H9 (cell line): ENCODE measurements at regions not wholly inside any gene's neighbourhood (a gene's known extent, or its start where the extent isn't known, plus 50 kb on each side); places are given as distances from the start of the nearest gene placed in this dataset.

ENCODE experiments used
- DNase-seq: peaks from one replicate; pipeline ENCODE4 v3.0.0-alpha.2; 2017
- H2AFZ ChIP-seq: one replicate; pipeline ENCODE4 v1.6.1; 2013; ENCODE audit warnings: mild to moderate bottlenecking, low read length, control low read depth, moderate library complexity
- H2AK5ac ChIP-seq: 2 replicates; pipeline ENCODE4 v1.6.1; 2013; ENCODE audit warnings: low read length, control low read depth, mixed read lengths; ENCODE audit not compliant: insufficient read length
- H2BK120ac ChIP-seq: one replicate; pipeline ENCODE4 v1.6.1; 2013; ENCODE audit warnings: low read depth, mild to moderate bottlenecking, low read length, control low read depth, inconsistent platforms; ENCODE audit not compliant: poor library complexity, severe bottlenecking
- H2BK12ac ChIP-seq: 2 replicates; pipeline ENCODE4 v1.6.1; 2013; ENCODE audit warnings: low read length, control low read depth, mixed read lengths, low read depth; ENCODE audit not compliant: insufficient read length
- H2BK15ac ChIP-seq: 2 replicates; pipeline ENCODE4 v1.6.1; 2013; ENCODE audit warnings: low read depth, low read length, control low read depth
- H2BK20ac ChIP-seq: one replicate; pipeline ENCODE4 v1.6.1; 2013; ENCODE audit warnings: low read depth, mild to moderate bottlenecking, low read length, control low read depth, inconsistent platforms; ENCODE audit not compliant: poor library complexity, severe bottlenecking
- H2BK5ac ChIP-seq: 2 replicates; pipeline ENCODE4 v1.6.1; 2013; ENCODE audit warnings: low read length, control low read depth, mixed read lengths; ENCODE audit not compliant: insufficient read length
- H3K14ac ChIP-seq: 2 replicates; pipeline ENCODE4 v1.6.1; 2013; ENCODE audit warnings: low read length, control low read depth; ENCODE audit not compliant: insufficient read depth
- H3K18ac ChIP-seq: 2 replicates; pipeline ENCODE4 v1.6.1; 2013; ENCODE audit warnings: low read depth, mild to moderate bottlenecking, mixed read lengths, low read length, control low read depth; ENCODE audit not compliant: insufficient read length
- H3K23ac ChIP-seq: 2 replicates; pipeline ENCODE4 v1.6.1; 2013; ENCODE audit warnings: low read length, control low read depth, mixed read lengths, low read depth; ENCODE audit not compliant: insufficient read length
- H3K23me2 ChIP-seq: 2 replicates; pipeline ENCODE4 v1.6.1; 2013; ENCODE audit warnings: low read depth, mild to moderate bottlenecking, mixed read lengths, low read length, control low read depth; ENCODE audit not compliant: insufficient read length, poor library complexity, severe bottlenecking
- H3K27ac ChIP-seq: 2 replicates; pipeline ENCODE4 v1.5.1; 2013; ENCODE audit warnings: low read length, control low read depth, mixed read lengths, low read depth; ENCODE audit not compliant: insufficient read length
- H3K27me3 ChIP-seq: 2 replicates; pipeline ENCODE4 v1.6.1; 2013; ENCODE audit warnings: low read length, control low read depth, inconsistent platforms; ENCODE audit not compliant: insufficient read depth
- H3K4ac ChIP-seq: 2 replicates; pipeline ENCODE4 v1.6.1; 2013; ENCODE audit warnings: low read depth, mild to moderate bottlenecking, control low read depth, inconsistent platforms, low read length, moderate library complexity
- H3K4me1 ChIP-seq: 2 replicates; pipeline ENCODE4 v1.6.1; 2013; ENCODE audit warnings: low read length, control low read depth, inconsistent platforms; ENCODE audit not compliant: insufficient read depth
- H3K4me2 ChIP-seq: 2 replicates; pipeline ENCODE4 v1.6.1; 2013; ENCODE audit warnings: low read length, control low read depth, mixed read lengths; ENCODE audit not compliant: insufficient read length, insufficient read depth
- H3K56ac ChIP-seq: 2 replicates; pipeline ENCODE4 v1.6.1; 2013; ENCODE audit warnings: low read depth, mild to moderate bottlenecking, mixed read lengths, low read length, control low read depth; ENCODE audit not compliant: insufficient read length
- H3K79me1 ChIP-seq: 2 replicates; pipeline ENCODE4 v1.6.1; 2013; ENCODE audit warnings: low read depth, mild to moderate bottlenecking, moderate library complexity, low read length, control low read depth, inconsistent platforms; ENCODE audit not compliant: insufficient read depth, poor library complexity, severe bottlenecking
- H3K79me2 ChIP-seq: 2 replicates; pipeline ENCODE4 v1.6.1; 2013; ENCODE audit warnings: low read length, control low read depth, inconsistent platforms; ENCODE audit not compliant: insufficient read depth
- H3K9ac ChIP-seq: 2 replicates; pipeline ENCODE4 v1.6.1; 2013; ENCODE audit warnings: low read length, control low read depth, mixed read lengths; ENCODE audit not compliant: insufficient read length; ENCODE audit errors: extremely low read depth
- H3K9me3 ChIP-seq: one replicate; pipeline ENCODE4 v1.6.1; 2013; ENCODE audit warnings: low read depth, low read length, inconsistent platforms; ENCODE audit not compliant: control insufficient read depth
- H3T11ph ChIP-seq: one replicate; pipeline ENCODE4 v1.6.1; 2013; ENCODE audit warnings: mild to moderate bottlenecking, low read length, control low read depth, inconsistent platforms
- H4K20me1 ChIP-seq: one replicate; pipeline ENCODE4 v1.6.1; 2013; ENCODE audit not compliant: control insufficient read depth, insufficient read length, insufficient read depth
- H4K5ac ChIP-seq: 2 replicates; pipeline ENCODE4 v1.6.1; 2013; ENCODE audit warnings: low read depth, mild to moderate bottlenecking, mixed read lengths, low read length, control low read depth; ENCODE audit not compliant: insufficient read length
- H4K8ac ChIP-seq: replicated peaks from 2 replicates; pipeline ENCODE4 v1.6.1; 2013; ENCODE audit warnings: low read length, control low read depth, mixed read lengths, low read depth; ENCODE audit not compliant: insufficient read length
- H4K91ac ChIP-seq: 2 replicates; pipeline ENCODE4 v1.6.1; 2013; ENCODE audit warnings: low read depth, mild to moderate bottlenecking, moderate library complexity, mixed read lengths, low read length, control low read depth; ENCODE audit not compliant: insufficient read length
- H3K27ac Mint-ChIP-seq, 3 experiments: 2 replicates in 2 of 3; 3 replicates in 1 of 3; pipeline ENCODE4 v1.8.0; 2020 to 2021; ENCODE audit warnings: mixed read lengths in 3 of 3, mild to moderate bottlenecking in 1 of 3, moderate library complexity in 1 of 3
- H3K27me3 Mint-ChIP-seq: 2 replicates; pipeline ENCODE4 v1.8.0; 2021; ENCODE audit warnings: low read depth, mild to moderate bottlenecking, moderate library complexity, mixed read lengths
- H3K36me3 Mint-ChIP-seq, 3 experiments: 2 replicates in 2 of 3; 3 replicates in 1 of 3; pipeline ENCODE4 v1.8.0; 2020 to 2021; ENCODE audit warnings: low read depth in 3 of 3, mixed read lengths in 3 of 3; ENCODE audit not compliant: insufficient read depth in 1 of 3
- H3K4me1 Mint-ChIP-seq, 2 experiments: 2 replicates each; pipeline ENCODE4 v1.8.0; 2020; ENCODE audit warnings: mixed read lengths in 2 of 2
- H3K4me3 Mint-ChIP-seq, 2 experiments: 2 replicates in 1 of 2; 3 replicates in 1 of 2; pipeline ENCODE4 v1.8.0; 2020 to 2021; ENCODE audit warnings: mild to moderate bottlenecking in 2 of 2, mixed read lengths in 2 of 2, moderate library complexity in 1 of 2
- H3K9me3 Mint-ChIP-seq, 2 experiments: 2 replicates in 1 of 2; 3 replicates in 1 of 2; pipeline ENCODE4 v1.8.0; 2020; ENCODE audit warnings: mild to moderate bottlenecking in 2 of 2, mixed read lengths in 2 of 2, moderate library complexity in 1 of 2
- CTCF ChIP-seq: fragments of 200-600 bp; sonication (generic); conservative IDR thresholded peaks from 3 replicates; pipeline ENCODE4 v1.8.0; 2021; ENCODE audit warnings: antibody characterized with exemption, mild to moderate bottlenecking
- WGBS: extraction: QIAGEN DNeasy Blood & Tissue Kit; methylation state at CpG from one replicate; pipeline ENCODE4 v1.1.7; 2013; ENCODE audit warnings: missing lambda C conversion rate, low lambda C conversion rate, mixed read lengths; ENCODE audit not compliant: insufficient read length; ENCODE audit errors: extremely low coverage; 5-methylcytosine and 5-hydroxymethylcytosine counted together

GRCh38 chr1:69511426-69512192, 56.1 kb upstream of the LRRC7 start:
- Mint-ChIP-seq H3K4me3 (no peak overlapping the region), H3K27ac (no peak overlapping the region), H3K36me3 (no peaks in the 10 kb centered on the region), H3K9me3 (no peaks in the 10 kb centered on the region), H3K4me1 (no peaks in the 10 kb centered on the region; a peak in 1 of 4 replicates), H3K27me3 (no peaks in the 10 kb centered on the region)
- Histone ChIP-seq H2AFZ (no peak overlapping the region), H2BK12ac (no peak overlapping the region), H2BK15ac (no peak overlapping the region), H3K23me2 (no peaks in the 10 kb centered on the region), H4K91ac (no peak overlapping the region), H3K23ac (no peak overlapping the region), H3K4ac (no peak overlapping the region), H3K9me3 (no peaks in the 10 kb centered on the region), H4K20me1 (no peaks in the 10 kb centered on the region), H3K18ac (no peak overlapping the region), H2BK20ac (no peak overlapping the region), H3K9ac (no peak overlapping the region), H3T11ph (no peak overlapping the region), H3K27me3 (no peaks in the 10 kb centered on the region), H3K56ac (no peak overlapping the region), H3K27ac (no peak overlapping the region), H2BK120ac (no peak overlapping the region), H4K8ac (no peak overlapping the region), H3K79me2 (no peaks in the 10 kb centered on the region), H3K4me1 (no peaks in the 10 kb centered on the region; the same call in 1 of the 2 replicates), H3K14ac (no peak overlapping the region), H2BK5ac (no peak overlapping the region), H3K79me1 (no peaks in the 10 kb centered on the region), H3K4me2 (no peak overlapping the region), H2AK5ac (no peak overlapping the region), H4K5ac (no peak overlapping the region)
- TF ChIP-seq CTCF: no peak
- no CpG with 5 or more reads among the region's 1 CpG for WGBS
- no peak for DNase-seq
